T1000 (cell line): ENCODE measurements at regions not wholly inside any gene's neighbourhood (a gene's known extent, or its start where the extent isn't known, plus 50 kb on each side); places are given as distances from the start of the nearest gene placed in this dataset.

Source experiments
- DNase-seq: peaks from one replicate; lab custom pipeline; 2025; ENCODE audit warnings: mixed read lengths; lab: John Stamatoyannopoulos, UW

GRCh38 chr16:81185416-81185815 is 53.1 kb upstream of the BCO1 start:
- DNase-seq, result no peak

DNA sequence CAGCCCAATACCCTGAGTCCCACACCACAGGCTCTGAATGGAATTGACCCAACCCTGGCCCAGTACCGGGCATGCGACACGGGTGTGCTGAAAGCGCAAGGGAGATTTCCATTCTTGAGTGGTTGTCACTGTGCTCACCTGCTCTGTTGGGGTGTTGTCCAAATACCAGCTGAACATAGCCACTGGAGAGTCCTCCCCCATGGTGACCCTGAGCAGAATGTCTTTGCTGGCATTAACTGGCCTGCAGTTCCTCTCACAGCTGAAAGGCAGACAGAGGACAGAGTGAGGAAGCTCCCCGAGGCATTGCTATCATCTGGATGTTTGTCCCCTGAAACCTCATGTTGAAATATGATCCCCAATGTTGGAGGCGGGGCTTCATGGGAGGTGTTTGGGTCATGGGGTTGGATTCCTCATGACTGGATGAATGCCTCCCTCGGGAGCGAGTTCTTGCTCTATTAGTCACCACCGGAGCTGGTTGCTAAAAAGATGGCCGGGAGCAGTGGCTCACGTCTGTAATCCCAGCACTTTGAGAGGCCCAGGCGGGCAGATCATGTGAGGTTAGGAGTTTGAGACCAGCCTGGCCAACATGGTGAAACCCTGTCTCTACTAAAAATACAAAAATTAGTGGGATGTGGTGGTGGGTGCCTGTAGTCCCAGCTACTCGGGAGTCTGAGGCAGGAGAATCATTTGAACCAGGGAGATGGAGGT is 57.3 kb upstream of the BCO1 start:
- peak; percentile 91 for DNase-seq

DNA sequence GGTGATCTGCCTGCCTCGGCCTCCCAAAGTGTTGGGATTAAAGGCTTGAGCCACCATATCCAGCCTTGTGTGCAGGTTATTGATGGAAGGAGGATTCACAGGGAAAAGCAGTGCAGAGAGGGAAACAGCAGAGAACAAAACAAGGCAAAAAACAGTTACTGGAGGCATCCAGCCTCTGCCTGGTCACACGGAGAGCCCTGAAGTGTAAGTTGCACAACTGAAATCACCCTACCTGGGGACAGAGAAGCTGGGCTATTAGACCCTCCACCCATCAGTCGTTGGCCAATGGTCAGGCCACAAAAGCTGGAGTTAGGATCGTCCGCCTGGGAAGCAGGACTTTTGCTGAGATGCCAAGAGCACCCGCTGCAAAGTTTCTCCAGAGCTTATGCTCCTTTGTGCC is 57.9 kb upstream of the BCO1 start:
- no peak for DNase-seq

DNA sequence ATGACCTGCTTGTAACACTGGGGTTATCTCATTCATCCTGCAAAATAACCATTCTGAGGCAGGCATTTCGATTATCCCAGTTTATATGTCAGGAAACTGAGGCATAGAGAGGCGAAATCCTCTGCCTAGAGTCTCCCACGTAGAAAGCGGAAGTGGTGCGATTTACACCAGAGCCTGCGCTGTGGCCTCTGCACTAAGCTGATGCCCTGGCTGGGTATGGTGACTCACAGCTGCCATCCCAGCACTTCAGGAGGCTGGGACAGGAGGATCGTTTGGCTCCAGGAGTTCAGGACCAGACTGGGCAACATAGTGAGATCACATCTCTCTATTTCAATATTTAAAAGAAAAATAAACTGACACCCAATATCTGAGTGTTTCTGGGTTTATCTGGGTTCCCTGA is 59.3 kb upstream of the BCO1 start:
- no peak for DNase-seq

- DNase-seq, result peak; percentile 7
Measured at GRCh38 chr16:81175325-81175891, 63.1 kb upstream of the BCO1 start.

DNA sequence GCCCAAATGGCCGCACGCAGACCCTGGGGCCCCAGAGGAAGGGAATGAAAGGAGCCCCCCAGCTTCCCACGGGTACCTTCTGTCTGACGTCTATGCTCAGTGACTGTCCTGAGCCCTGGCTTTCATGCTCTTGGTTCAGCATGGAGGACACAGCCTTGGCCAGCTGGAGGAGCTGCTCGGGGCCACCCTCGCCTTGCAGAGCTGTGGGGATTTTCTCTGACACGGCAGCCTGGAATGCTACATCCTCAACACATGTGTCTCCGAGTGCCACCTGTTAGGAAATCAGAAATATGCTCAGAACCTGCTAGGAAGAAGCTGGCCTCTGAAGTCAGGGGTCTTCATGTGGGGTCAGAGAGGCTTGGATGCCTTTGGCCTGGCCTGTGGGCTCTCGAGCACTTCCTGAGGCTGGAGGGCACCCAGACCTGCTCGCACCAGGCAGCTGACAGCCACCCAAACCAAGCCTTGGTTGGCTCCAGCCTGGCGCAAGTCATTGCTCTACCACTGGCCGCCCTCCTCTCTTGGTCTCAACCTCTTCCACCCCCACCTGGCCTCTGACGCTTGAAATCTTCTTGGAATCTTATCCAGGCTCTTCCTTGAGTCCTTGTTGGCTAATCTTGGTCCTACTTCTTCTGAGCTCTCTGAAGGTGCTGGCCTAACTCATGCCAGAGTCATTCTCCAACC is 63.7 kb upstream of the BCO1 start:
- no peak for DNase-seq

GRCh38 chr16:81172769-81173658 is 65.5 kb upstream of the BCO1 start:
- no peak for DNase-seq

- DNase-seq, result no peak
Measured at GRCh38 chr16:81170824-81171223, 67.7 kb upstream of the BCO1 start.

GRCh38 chr16:81168406-81168805 is 70.1 kb upstream of the BCO1 start:
- DNase-seq, result no peak

- DNase-seq, result no peak
Measured at GRCh38 chr16:81167851-81168250, 70.6 kb upstream of the BCO1 start.

GRCh38 chr16:81166417-81167300 is 70.5 kb upstream of the GCSH start:
- DNase-seq, result no peak

GRCh38 chr16:81165411-81166097 is 69.4 kb upstream of the GCSH start:
- DNase-seq, result no peak

GRCh38 chr16:81164958-81165357 is 68.8 kb upstream of the GCSH start:
- DNase-seq, result no peak

- DNase-seq, result no peak
Measured at GRCh38 chr16:81164481-81164880, 68.3 kb upstream of the GCSH start.

DNA sequence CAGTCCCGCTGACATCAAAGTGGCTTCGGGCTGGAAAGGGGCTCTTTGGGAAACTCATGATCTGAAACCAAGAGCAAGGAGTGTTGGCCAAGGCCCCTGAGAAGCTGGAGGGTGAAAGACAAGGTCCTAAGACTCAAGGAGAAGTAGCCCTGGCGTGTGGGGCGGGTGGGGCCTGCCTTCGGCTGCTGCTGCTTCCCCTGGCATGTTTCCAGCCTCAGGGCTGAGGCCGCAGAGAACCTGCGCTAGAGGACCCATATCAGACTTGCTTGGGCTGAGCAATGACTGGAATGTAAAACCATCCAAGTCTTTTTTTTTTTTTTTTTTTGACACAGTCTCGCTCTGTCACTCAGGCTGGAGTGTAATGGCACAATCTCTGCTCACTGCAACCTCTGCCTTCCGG is 67.5 kb upstream of the GCSH start:
- no peak for DNase-seq

GRCh38 chr16:81158964-81159363 is 62.8 kb upstream of the GCSH start:
- DNase-seq, result no peak

GRCh38 chr16:81155769-81156168 is 59.6 kb upstream of the GCSH start:
- no peak for DNase-seq

DNA sequence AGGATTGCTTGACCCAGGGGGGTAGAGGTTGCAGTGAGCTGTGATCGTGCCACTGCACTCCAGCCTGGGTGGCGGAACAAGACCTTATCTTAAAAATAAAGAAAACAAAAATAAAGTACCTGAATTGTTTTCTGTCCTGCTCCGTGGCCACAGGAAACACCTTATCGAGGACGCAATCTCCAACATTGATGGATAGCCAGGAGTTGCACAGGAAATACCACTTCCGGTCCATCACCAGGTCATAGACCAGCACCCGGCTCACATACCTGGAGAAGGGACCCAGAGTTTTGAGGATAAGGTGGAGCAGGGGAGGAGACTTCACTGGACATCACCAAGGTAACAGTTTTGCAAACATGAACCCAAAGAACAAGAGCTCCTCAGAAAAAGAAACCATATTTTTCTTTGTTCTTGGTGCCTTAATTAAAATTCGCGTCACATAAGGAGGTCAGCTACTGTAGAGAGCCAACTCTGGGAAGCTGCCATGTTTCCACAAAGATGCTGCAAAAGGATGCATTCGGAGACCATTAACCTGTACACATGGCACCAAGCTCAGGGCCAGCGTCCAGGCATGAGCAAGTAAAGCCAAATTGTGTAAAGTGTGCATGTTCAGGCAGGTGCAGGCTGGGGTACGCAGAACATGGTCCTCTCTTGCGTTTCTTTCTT is 55.6 kb upstream of the GCSH start:
- DNase-seq, result no peak

- no peak for DNase-seq
Measured at GRCh38 chr16:81149614-81150013, 53.4 kb upstream of the GCSH start.

- no peak for DNase-seq
Measured at GRCh38 chr16:81148277-81148676, 52.1 kb upstream of the GCSH start.
